NCI-H146 (cell line): ENCODE measurements at regions not wholly inside any gene's neighbourhood (a gene's known extent, or its start where the extent isn't known, plus 50 kb on each side); places are given as distances from the start of the nearest gene placed in this dataset.
"Not testable (repeated sequence)": the region's sequence is repeated elsewhere in the genome, so short reads cannot be mapped to it uniquely, and the experiment has no call there.

Experiments
- DNase-seq: peaks from one replicate; lab custom pipeline; 2025; lab: John Stamatoyannopoulos, UW

- no peak for DNase-seq
Observed at GRCh38 chr9:83138422-83139135, 75.6 kb upstream of the RASEF start.

- no peak for DNase-seq
Observed at GRCh38 chr9:83133316-83133715, 70.4 kb upstream of the RASEF start.

- DNase-seq = no peak
Observed at GRCh38 chr9:83132768-83133167, 69.8 kb upstream of the RASEF start.

GRCh38 chr9:83130541-83130940 is 67.6 kb upstream of the RASEF start:
- DNase-seq = no peak

GRCh38 chr9:83125671-83126070 is 62.7 kb upstream of the RASEF start:
- no peak for DNase-seq

- no peak for DNase-seq
Observed at GRCh38 chr9:83119873-83120272, 56.9 kb upstream of the RASEF start.

GRCh38 chr9:83116026-83116425 is 53.1 kb upstream of the RASEF start:
- no peak for DNase-seq

GRCh38 chr9:83113445-83113844 is 50.5 kb upstream of the RASEF start:
- DNase-seq = not testable (repeated sequence)
